K562 (cell line): ENCODE measurements at regions not wholly inside any gene's neighbourhood (a gene's known extent, or its start where the extent isn't known, plus 50 kb on each side); places are given as distances from the start of the nearest gene placed in this dataset.

ENCODE experiments used
- ATAC-seq: fragments of 200-7000 bp; cut with Tn5 transposase; 3 replicates; pipeline ENCODE4 v1.9.1; 2020; ENCODE audit warnings: moderate library complexity
- BruUV-seq: library from RNA; stranded (reverse); fragments of 400-500 nt; replicated peaks from 2 replicates; lab custom pipeline; 2021; lab: Mats Ljungman, UMichigan
- CTCF ChIA-PET: fragments of 300-600 bp; formaldehyde crosslinking; extraction: SDS; loops from one replicate; lab custom pipeline; 2021; ENCODE audit warnings: low intra/inter-chr PET ratio; lab: Yijun Ruan, JAX
- POLR2A ChIA-PET: fragments of 300-600, 350-650 bp; sonication (Branson Sonifier 250); formaldehyde crosslinking; extraction: SDS; loops from one replicate; lab custom pipeline; 2021; ENCODE audit warnings: antibody characterized with exemption, inconsistent platforms; lab: Yijun Ruan, JAX
- DNase-seq, 4 experiments: peaks; one replicate each; pipeline versions ENCODE4 v3.0.0 to v3.0.0-alpha.2; 2011 to 2018; ENCODE audit warnings: low spot score in 3 of 4, mixed read lengths in 3 of 4; ENCODE audit errors: extremely low read depth in 1 of 4
- FAIRE-seq: peaks from 2 replicates; lab custom pipeline; 2011; peaks lifted over from hg19 to GRCh38; lab: Jason Lieb, UNC
- H2AFZ ChIP-seq: 2 replicates; pipeline ENCODE4 v1.6.0; 2011; ENCODE audit warnings: low read depth, low read length, control low read depth, inconsistent platforms
- H3K27ac ChIP-seq: fragments of 200-600 bp; 3 replicates; pipeline ENCODE4 v1.8.0; 2011; ENCODE audit warnings: low read depth, mild to moderate bottlenecking, control low read depth, inconsistent platforms, low read length, moderate library complexity, mixed read lengths; ENCODE audit errors: extremely low read depth
- H3K27me3 ChIP-seq, 2 experiments: fragments of 300-600 bp in 1 of 2; 2 replicates in 1 of 2; 3 replicates in 1 of 2; pipeline versions ENCODE4 v1.6.0 to v1.8.0; 2011; ENCODE audit warnings: inconsistent platforms in 2 of 2, low read length in 2 of 2, mild to moderate bottlenecking in 1 of 2, mixed read lengths in 1 of 2, moderate library complexity in 1 of 2; ENCODE audit not compliant: control insufficient read depth in 2 of 2, insufficient read depth in 2 of 2
- H3K36me3 ChIP-seq: fragments of 300-600 bp; 3 replicates; pipeline ENCODE4 v1.8.0; 2011; ENCODE audit warnings: mild to moderate bottlenecking, low read length, inconsistent platforms; ENCODE audit not compliant: control insufficient read depth, insufficient read depth
- H3K4me1 ChIP-seq, 2 experiments: fragments of 200-600 bp in 1 of 2; replicated peaks in 1 of 2; 2 replicates in 1 of 2; 3 replicates in 1 of 2; pipeline versions ENCODE4 v1.5.1 to v1.8.0; 2011; ENCODE audit warnings: inconsistent platforms in 2 of 2, low read length in 2 of 2, mild to moderate bottlenecking in 1 of 2, mixed read lengths in 1 of 2, moderate library complexity in 1 of 2; ENCODE audit not compliant: control insufficient read depth in 2 of 2, insufficient read depth in 2 of 2
- H3K4me2 ChIP-seq: 2 replicates; pipeline ENCODE4 v1.6.1; 2011; ENCODE audit warnings: low read length, control low read depth, inconsistent platforms, mixed read lengths; ENCODE audit not compliant: insufficient read depth
- H3K4me3 ChIP-seq: fragments of 200-600 bp; sonication (generic), shearing (Covaris generic); 2 replicates; pipeline ENCODE4 v1.5.1; 2016; ENCODE audit warnings: control low read depth, inconsistent platforms
- H3K79me2 ChIP-seq: fragments of 200-600 bp; 3 replicates; pipeline ENCODE4 v1.8.0; 2011; ENCODE audit warnings: low read length, inconsistent platforms; ENCODE audit not compliant: control insufficient read depth, insufficient read depth
- H3K9ac ChIP-seq, 2 experiments: 2 replicates each; pipeline versions ENCODE4 v1.6.0 to v1.6.1; 2011; ENCODE audit warnings: low read depth in 2 of 2, low read length in 2 of 2, control low read depth in 1 of 2, inconsistent platforms in 1 of 2, mild to moderate bottlenecking in 1 of 2, mixed read lengths in 1 of 2; ENCODE audit not compliant: insufficient read depth in 1 of 2
- H3K9me1 ChIP-seq: one replicate; pipeline ENCODE4 v1.6.0; 2011; ENCODE audit warnings: inconsistent platforms, mild to moderate bottlenecking, low read length, moderate library complexity; ENCODE audit not compliant: control insufficient read depth, insufficient read depth
- H3K9me3 ChIP-seq: replicated peaks from 2 replicates; pipeline ENCODE4 v1.5.1; 2011; ENCODE audit warnings: low read depth, low read length, inconsistent platforms; ENCODE audit not compliant: control insufficient read depth, insufficient read depth
- H4K20me1 ChIP-seq: replicated peaks from 2 replicates; pipeline ENCODE4 v1.6.1; 2011; ENCODE audit warnings: low read length, inconsistent platforms, mixed read lengths; ENCODE audit not compliant: control insufficient read depth, insufficient read depth
- HCFC1 ChIP-seq: IDR thresholded peaks from 2 replicates; pipeline ENCODE4 v1.6.1; 2012; ENCODE audit warnings: low read depth, low read length, improper control_type of control experiment
- KDM4B ChIP-seq, 2 experiments: fragments of 450-650 bp in 1 of 2; sonication (generic) in 1 of 2; IDR thresholded peaks; 2 replicates each; pipeline ENCODE4 v1.6.1; 2016 to 2017; ENCODE audit warnings: borderline replicate concordance in 2 of 2, antibody characterized with exemption in 1 of 2, low read depth in 1 of 2, mild to moderate bottlenecking in 1 of 2
- ZNF311 ChIP-seq: fragments of 250-450 bp; sonication (Bioruptor Pico); IDR thresholded peaks from 2 replicates; pipeline ENCODE4 v1.4.0; 2020; ENCODE audit warnings: mild to moderate bottlenecking, moderate library complexity
- ZNF436 ChIP-seq: fragments of 250-450, 450-650 bp; sonication (Bioruptor Pico); formaldehyde crosslinking; IDR thresholded peaks from 2 replicates; pipeline ENCODE4 v1.7.0; 2020; ENCODE audit warnings: mild to moderate bottlenecking
- WGBS: fragments of 100-300 bp; shearing (Covaris generic); methylation state at CpG from one replicate; pipeline ENCODE4 v1.1.6; 2016; ENCODE audit warnings: low coverage, mixed read lengths; ENCODE audit not compliant: insufficient coverage; ENCODE audit errors: missing lambda C conversion rate; 5-methylcytosine and 5-hydroxymethylcytosine counted together
- in situ Hi-C: fragments of 300-500 bp; cut with MboI; formaldehyde crosslinking; loops from 4 replicates; pipeline ENCODE4 v1.15.0; 2018; ENCODE audit warnings: inconsistent platforms, mixed read lengths
- intact Hi-C: fragments of 100-400 bp; cut with micrococcal nuclease; formaldehyde crosslinking; loops from 2 replicates; pipeline ENCODE4 v1.14.2; 2022
- TF ChIP-seq, protein P1 (sequence below): sonication (generic); formaldehyde crosslinking; IDR thresholded peaks from 2 replicates; pipeline ENCODE4 v1.8.0; 2022; ENCODE audit warnings: mild to moderate bottlenecking, missing genetic modification reagents
- TF ChIP-seq, protein P2 (sequence below): sonication (generic); formaldehyde crosslinking; IDR thresholded peaks from 2 replicates; pipeline ENCODE4 v1.8.1; 2023; ENCODE audit warnings: mild to moderate bottlenecking, missing genetic modification reagents
- TF ChIP-seq, protein P3 (sequence below): sonication (generic); formaldehyde crosslinking; IDR thresholded peaks from 2 replicates; pipeline ENCODE4 v1.8.0; 2022; ENCODE audit warnings: mild to moderate bottlenecking, low read depth, missing genetic modification reagents
- TF ChIP-seq, protein P4 (sequence below): sonication (generic); formaldehyde crosslinking; IDR thresholded peaks from 2 replicates; pipeline ENCODE4 v1.9.0; 2022; ENCODE audit warnings: mild to moderate bottlenecking, missing genetic modification reagents
- TF ChIP-seq, protein P5 (sequence below): fragments of 250-450 bp; sonication (Bioruptor Pico); IDR thresholded peaks from 2 replicates; pipeline ENCODE4 v1.5.0; 2020; ENCODE audit warnings: mild to moderate bottlenecking, borderline replicate concordance
- TF ChIP-seq, protein P6 (sequence below): IDR thresholded peaks from 2 replicates; pipeline ENCODE4 v1.6.1; 2016; ENCODE audit warnings: missing genetic modification characterization, missing compliant biosample characterization

DNA sequence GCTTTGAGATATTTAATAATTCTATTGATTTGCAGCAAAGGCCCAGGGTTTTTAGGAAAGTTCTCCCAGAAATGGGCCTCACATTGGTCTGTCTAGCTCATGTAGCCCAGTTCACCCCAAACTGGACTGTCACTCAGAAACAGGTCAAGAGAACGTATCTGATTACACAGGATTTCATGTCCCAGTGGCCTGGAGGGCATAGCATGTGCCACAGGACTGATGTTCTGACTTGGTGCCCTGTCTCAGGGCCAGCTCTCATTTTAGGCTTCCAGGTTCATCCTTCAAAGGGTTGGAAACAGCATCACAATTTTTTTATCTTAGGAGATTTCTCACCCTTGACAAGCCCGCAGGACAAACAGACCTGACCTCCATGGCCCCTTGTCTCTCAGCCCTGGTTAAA is 398.4 kb upstream of the AZI2 start:
- Histone ChIP-seq H3K9me1 (no peaks in the 10 kb centered on the region), H3K9ac (no peak overlapping the region), H3K36me3 (no peaks in the 10 kb centered on the region), H3K4me3 (no peak overlapping the region), H2AFZ (no peak overlapping the region), H3K79me2 (no peaks in the 10 kb centered on the region), H3K27ac (no peak overlapping the region), H3K9me3 (no peaks in the 10 kb centered on the region; the same call in 1 of the 2 replicates), H3K4me1 (no peaks in the 10 kb centered on the region), H3K4me2 (no peak overlapping the region), H3K27me3 (no peaks in the 10 kb centered on the region), H4K20me1 (no peaks in the 10 kb centered on the region)
- WGBS, result 0% methylated on average over 2 of the region's 2 CpGs
- DNase-seq (no peak), FAIRE-seq (no peak), ATAC-seq (no peak)
- ChIA-PET CTCF (no interaction called here), POLR2A (no interaction called here)
- intact Hi-C loops, result no loop called here
- in situ Hi-C loops, result no loop called here
- no TSS peak for BruUV-seq
- TF ChIP-seq, protein P1, sequence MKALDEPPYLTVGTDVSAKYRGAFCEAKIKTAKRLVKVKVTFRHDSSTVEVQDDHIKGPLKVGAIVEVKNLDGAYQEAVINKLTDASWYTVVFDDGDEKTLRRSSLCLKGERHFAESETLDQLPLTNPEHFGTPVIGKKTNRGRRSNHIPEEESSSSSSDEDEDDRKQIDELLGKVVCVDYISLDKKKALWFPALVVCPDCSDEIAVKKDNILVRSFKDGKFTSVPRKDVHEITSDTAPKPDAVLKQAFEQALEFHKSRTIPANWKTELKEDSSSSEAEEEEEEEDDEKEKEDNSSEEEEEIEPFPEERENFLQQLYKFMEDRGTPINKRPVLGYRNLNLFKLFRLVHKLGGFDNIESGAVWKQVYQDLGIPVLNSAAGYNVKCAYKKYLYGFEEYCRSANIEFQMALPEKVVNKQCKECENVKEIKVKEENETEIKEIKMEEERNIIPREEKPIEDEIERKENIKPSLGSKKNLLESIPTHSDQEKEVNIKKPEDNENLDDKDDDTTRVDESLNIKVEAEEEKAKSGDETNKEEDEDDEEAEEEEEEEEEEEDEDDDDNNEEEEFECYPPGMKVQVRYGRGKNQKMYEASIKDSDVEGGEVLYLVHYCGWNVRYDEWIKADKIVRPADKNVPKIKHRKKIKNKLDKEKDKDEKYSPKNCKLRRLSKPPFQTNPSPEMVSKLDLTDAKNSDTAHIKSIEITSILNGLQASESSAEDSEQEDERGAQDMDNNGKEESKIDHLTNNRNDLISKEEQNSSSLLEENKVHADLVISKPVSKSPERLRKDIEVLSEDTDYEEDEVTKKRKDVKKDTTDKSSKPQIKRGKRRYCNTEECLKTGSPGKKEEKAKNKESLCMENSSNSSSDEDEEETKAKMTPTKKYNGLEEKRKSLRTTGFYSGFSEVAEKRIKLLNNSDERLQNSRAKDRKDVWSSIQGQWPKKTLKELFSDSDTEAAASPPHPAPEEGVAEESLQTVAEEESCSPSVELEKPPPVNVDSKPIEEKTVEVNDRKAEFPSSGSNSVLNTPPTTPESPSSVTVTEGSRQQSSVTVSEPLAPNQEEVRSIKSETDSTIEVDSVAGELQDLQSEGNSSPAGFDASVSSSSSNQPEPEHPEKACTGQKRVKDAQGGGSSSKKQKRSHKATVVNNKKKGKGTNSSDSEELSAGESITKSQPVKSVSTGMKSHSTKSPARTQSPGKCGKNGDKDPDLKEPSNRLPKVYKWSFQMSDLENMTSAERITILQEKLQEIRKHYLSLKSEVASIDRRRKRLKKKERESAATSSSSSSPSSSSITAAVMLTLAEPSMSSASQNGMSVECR (CRISPR knock-in tag), result no peak
- TF ChIP-seq, protein P2, sequence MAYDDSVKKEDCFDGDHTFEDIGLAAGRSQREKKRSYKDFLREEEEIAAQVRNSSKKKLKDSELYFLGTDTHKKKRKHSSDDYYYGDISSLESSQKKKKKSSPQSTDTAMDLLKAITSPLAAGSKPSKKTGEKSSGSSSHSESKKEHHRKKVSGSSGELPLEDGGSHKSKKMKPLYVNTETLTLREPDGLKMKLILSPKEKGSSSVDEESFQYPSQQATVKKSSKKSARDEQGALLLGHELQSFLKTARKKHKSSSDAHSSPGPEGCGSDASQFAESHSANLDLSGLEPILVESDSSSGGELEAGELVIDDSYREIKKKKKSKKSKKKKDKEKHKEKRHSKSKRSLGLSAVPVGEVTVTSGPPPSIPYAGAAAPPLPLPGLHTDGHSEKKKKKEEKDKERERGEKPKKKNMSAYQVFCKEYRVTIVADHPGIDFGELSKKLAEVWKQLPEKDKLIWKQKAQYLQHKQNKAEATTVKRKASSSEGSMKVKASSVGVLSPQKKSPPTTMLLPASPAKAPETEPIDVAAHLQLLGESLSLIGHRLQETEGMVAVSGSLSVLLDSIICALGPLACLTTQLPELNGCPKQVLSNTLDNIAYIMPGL (CRISPR knock-in tag), result no peak
- TF ChIP-seq, protein P3, sequence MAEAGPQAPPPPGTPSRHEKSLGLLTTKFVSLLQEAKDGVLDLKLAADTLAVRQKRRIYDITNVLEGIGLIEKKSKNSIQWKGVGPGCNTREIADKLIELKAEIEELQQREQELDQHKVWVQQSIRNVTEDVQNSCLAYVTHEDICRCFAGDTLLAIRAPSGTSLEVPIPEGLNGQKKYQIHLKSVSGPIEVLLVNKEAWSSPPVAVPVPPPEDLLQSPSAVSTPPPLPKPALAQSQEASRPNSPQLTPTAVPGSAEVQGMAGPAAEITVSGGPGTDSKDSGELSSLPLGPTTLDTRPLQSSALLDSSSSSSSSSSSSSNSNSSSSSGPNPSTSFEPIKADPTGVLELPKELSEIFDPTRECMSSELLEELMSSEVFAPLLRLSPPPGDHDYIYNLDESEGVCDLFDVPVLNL, result no peak
- TF ChIP-seq, protein P4, sequence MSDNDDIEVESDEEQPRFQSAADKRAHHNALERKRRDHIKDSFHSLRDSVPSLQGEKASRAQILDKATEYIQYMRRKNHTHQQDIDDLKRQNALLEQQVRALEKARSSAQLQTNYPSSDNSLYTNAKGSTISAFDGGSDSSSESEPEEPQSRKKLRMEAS (CRISPR knock-in tag), result no peak
- no peak for TF ChIP-seq ZNF311 (CRISPR knock-in tag)
- no peak for TF ChIP-seq HCFC1
- no peak for TF ChIP-seq KDM4B (IDR thresholded peaks at IDR 0.05; ENCODE audit: borderline replicate concordance in 2 of 2, low read depth in 1 of 2)
- TF ChIP-seq, protein P5, sequence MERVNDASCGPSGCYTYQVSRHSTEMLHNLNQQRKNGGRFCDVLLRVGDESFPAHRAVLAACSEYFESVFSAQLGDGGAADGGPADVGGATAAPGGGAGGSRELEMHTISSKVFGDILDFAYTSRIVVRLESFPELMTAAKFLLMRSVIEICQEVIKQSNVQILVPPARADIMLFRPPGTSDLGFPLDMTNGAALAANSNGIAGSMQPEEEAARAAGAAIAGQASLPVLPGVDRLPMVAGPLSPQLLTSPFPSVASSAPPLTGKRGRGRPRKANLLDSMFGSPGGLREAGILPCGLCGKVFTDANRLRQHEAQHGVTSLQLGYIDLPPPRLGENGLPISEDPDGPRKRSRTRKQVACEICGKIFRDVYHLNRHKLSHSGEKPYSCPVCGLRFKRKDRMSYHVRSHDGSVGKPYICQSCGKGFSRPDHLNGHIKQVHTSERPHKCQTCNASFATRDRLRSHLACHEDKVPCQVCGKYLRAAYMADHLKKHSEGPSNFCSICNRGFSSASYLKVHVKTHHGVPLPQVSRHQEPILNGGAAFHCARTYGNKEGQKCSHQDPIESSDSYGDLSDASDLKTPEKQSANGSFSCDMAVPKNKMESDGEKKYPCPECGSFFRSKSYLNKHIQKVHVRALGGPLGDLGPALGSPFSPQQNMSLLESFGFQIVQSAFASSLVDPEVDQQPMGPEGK (CRISPR knock-in tag), result no peak
- no peak for TF ChIP-seq ZNF436 (CRISPR knock-in tag)
- TF ChIP-seq, protein P6, sequence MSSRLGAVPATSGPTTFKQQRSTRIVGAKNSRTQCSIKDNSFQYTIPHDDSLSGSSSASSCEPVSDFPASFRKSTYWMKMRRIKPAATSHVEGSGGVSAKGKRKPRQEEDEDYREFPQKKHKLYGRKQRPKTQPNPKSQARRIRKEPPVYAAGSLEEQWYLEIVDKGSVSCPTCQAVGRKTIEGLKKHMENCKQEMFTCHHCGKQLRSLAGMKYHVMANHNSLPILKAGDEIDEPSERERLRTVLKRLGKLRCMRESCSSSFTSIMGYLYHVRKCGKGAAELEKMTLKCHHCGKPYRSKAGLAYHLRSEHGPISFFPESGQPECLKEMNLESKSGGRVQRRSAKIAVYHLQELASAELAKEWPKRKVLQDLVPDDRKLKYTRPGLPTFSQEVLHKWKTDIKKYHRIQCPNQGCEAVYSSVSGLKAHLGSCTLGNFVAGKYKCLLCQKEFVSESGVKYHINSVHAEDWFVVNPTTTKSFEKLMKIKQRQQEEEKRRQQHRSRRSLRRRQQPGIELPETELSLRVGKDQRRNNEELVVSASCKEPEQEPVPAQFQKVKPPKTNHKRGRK (tag), result no peak
